Glomerular visceral epithelial cell (primary cell): ENCODE measurements at regions not wholly inside any gene's neighbourhood (a gene's known extent, or its start where the extent isn't known, plus 50 kb on each side); places are given as distances from the start of the nearest gene placed in this dataset.
A peak's percentile ranks its signal among the peaks of the same experiment; 100 is the strongest.

Experiments
- DNase-seq: peaks from one replicate; pipeline ENCODE4 v3.0.0-alpha.2; 2016; ENCODE audit errors: extremely low spot score

DNA sequence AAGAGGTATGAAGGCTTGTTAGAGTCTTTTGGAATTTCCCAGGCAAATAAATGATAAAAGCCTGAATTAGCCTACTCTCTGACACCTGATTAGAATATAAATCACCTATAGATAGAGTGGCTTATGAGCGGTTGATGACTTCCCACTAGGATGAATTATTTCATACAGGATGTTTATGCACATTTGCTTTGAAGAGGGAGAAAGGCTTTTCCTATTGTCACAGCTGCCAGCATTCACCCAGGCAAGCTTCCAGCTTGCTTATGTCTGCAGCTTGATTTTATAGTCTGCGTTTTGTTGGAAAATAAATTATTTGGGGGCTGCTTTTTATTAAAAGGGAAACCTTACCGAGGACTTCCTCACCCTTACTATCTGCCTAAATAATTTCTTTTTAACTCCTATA is 51.3 kb upstream of the EIF2S2 start:
- DNase-seq = no peak

DNA sequence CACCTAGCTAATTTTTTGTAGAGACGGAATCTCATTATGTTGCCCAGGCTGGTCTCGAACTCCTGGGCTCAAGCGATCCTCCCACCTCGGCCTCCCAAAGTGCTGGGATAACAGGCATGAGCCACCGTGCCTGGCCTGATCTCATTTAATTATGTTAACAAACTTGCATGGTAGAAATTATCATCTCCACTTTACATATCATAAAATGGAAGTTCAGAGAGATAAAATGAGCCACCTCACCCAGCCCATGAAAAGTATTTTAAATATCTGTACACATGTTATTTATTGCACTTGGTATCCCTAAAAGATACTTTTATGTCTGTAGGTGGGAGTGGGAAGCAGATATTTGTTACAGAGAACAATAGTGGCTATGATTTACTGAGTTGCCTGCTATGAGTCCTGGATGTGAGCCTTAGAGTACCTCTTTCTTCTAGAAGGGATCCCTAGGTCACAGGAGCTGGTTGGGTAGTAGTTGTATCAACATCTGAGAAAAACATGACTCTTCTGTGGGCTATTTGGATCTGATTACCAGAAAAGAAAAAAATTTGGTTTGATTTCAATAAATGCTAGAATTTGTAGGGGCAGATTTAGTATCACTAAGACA is 52.4 kb upstream of the EIF2S2 start:
- DNase-seq = no peak

DNA sequence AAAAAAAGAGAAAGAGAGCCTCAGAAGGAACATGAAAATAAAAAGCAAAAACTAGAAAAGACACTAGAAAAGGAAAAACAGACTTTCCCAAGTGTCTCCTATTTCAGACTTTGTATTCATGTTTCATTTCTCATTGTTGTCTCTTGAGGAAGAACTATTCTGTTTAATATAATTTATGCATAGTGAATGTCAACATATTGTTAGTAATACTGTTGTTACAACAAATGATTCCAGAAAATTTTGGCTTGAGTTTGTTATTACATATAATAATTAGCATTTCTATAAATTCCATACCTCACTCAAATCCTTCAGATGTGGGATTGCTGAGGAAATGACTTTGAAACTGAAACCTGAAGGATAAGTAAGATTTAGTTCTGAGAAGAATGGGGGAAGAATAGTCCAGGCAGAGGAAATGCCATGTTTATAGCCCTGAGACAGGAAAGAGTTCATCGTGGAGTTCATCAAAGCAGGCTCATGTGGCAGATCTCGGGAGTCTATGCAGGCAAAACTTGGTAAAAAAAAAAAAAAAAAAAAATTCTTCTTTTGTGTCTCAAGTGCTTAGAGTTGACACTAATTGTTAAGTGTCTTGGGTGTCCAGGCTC is 53.1 kb upstream of the EIF2S2 start:
- no peak for DNase-seq

DNA sequence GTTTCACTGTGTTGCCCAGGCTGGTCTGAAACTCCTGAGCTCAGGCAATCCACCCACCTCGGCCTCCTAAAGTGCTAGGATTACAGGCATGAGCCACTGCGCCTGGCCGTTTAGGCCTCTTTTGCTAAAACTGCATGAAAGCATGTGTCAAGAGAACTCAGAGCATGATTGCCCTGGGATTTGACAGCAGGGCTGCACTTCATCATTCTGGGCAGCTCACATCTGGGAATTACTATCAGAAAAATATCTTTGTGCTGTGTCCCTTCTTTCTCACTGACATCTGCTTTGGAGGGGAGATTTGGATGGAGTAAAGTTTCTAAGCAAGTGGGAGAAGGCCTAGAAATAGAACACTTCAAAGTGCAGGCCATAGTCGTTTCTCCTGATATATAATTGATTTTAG is 59.6 kb upstream of the EIF2S2 start:
- DNase-seq = no peak

DNA sequence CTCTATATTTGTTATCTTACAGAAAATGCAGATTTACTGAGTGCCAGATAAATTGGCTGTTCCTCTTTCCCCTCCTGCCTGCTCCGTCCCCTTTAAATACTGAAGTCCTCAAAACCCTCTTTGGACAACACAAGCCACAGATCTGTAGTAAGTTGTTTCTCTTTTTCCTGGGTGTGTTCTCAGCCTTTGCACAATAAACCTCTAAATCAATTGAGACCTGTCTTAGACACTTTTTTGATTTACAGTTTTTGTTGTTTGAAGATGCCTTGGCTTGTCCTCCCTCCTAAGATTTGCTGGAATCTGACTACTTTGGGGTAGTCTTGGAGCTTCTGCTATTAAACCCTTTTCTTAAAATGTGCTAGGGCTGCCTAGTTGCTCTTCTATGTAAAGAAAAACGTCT is 60.9 kb upstream of the EIF2S2 start:
- DNase-seq = no peak

DNA sequence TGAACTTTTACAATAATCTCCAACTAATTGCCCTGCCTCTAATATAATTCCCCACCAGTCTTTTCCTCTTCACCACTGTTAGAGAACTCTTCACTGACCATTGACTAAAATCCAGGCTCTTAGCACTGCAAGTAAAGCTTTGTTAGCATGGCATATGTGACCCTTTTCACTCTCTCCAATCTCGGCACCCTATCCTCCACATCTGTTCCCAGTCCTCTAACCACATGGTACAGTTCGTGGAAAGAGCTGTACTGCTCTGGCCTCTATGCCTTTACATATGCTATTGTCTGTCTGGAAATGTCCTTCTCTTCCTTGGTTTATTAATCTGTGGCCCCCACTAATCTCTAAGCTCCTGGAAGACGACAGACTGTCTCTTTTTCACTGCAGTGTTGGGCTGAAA is 63.0 kb upstream of the EIF2S2 start:
- DNase-seq = no peak

DNA sequence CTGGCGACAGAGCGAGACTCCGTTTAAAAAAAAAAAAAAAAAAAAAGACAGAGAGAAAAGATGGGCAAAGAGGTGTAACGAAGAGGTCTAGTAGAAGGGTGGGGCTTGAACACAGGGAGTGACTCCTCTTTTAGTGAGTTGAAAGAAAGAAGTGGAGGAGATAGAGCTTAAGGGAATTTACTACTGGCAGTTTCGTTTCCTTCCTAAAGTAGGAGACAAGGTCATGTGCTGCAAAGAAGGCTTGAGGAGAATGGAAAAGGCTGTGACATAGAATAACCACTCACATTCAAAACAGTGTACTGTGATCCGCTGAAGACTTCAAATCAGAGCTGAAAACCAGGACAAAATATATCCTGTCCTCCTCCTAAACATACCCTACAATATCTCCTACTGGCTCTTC is 63.8 kb upstream of the EIF2S2 start:
- no peak for DNase-seq

DNA sequence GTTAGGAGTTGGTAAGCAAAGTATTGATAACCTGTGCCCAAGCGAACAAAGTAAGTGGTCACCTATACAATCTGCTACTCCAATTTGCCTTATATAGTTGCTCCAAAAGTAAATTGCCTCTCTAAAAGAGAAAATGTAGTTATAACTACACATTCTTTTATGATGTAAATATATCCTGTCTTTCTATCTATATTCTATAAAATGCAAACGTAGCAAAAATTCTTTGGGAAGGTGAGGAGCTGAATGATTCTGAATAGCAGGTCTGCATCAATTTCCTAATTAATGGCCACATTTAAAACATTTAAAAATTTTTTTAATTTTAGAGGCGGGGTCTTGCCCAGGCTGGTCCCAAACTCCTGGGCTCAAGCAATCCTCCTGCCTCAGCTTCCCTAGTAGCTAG is 64.2 kb upstream of the ASIP start:
- DNase-seq = no peak

DNA sequence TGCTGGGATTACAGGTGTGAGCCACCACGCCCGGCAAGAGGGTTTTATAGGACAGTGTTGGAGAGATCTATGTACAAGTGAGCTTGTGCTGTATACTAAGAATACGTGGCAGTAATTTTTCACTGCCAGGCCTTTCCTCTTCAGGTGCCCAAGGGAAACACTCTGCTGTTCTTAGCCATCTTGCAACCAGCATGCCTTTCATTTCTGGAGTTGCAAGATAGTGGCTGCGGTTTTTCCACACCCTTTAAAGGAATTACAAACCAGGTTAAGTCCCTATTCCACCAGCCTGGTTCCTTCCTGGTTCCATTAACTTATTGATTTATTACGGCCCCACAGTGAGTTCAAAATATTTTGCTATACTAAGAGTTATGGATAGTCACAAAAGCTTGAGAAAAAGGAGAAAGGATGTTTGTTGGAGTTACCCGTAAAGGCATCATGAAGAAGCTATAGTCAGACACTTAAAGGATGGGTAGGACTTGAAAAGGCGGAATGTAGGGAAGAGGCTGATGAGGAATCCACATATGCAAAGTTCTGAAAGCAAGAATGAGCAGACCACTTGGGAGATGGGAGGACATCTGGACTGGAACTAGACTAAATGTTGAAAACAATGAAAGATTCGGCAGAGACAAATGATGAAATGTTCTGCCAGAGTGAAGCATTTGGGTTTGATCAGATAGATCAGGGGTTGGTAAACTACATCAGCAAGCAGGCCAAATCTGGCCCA is 61.4 kb upstream of the ASIP start:
- no peak for DNase-seq

DNA sequence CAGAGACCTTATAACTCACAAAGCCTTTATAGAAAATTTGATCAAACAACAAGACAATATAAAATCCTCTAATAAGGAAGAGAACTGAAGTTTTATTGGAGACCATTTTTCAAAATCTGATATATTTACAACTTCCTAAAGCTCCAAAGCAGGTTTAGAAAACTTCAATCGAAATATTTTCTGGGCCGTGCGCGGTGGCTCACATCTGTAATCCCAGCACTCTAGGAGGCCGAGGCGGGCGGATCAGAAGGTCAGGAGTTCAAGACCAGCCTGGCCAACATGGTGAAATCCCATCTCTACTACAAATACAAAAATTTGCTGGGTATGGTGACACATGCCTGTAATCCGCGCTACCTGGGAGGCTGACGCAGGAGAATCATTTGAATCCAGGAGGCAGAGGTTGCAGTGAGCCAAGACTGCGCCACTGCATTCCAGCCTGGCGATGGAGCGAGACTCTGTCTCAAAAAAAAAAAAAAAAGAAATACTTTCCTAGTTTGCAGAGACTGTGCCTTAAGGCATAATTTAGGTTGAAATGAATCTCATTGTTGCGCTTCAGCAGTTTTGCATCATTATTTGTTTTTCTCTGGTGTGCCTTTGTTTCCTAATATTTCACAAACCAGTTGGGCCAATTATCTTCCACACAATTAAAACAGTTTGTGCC is 60.6 kb upstream of the ASIP start:
- DNase-seq = peak; percentile 58

DNA sequence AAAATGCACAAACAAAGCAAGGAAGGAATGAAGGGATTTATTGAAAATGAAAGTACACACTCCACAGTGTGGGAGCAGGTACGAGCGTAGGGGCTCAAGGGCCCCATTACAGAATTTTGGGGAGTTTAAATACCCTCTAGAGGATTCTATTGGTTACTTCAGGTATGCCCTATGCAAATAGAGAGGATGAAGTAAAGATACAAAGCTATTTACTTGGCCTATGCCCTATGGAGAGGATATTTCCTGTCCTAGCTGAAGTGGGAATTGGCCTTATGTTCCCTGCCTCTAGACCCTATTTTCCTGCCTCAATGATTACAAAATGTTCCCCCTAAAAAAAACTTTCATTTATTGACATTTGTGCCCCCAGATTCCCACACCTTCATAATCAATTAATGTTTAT is 59.7 kb upstream of the ASIP start:
- no peak for DNase-seq

DNA sequence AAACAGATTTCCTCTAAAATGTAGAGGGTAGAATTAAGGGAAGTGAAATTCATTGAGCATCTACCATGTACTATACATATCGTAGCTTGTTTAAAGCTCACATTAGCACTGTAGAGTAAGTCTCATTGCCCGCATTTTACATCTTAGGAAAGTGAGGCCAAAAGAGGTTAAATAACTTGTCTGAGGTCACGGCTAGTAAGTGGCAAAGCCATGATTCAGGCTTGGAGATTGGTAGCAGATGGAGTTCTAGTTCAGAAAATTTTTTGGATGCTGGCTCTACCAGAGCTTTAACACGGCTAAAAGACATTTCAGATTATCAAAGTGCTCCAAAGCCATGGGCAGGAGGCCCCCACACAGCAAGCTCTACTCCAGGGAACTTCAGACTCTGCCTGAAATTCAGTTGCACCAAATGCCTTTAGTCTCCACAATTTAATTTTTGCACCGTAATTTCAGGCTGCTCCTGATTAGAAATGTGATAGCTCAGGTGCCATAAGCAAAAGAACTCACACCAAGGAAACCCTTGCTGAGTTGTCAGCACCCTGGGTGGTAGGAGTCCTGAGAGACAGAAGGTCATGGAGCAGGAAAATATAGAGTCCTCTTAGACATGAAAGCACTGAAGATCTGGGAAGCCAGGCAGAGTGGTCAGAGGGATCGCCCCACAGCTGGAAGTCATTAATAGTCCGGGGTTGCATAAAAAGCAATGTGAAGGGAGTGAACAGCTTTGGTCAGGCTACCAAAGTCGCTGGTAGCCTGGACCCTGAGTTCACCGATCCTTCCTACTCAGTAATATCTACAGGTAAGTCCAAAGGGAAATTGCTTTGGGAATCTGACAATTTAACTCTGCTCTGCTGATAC is 55.2 kb upstream of the ASIP start:
- DNase-seq = no peak

DNA sequence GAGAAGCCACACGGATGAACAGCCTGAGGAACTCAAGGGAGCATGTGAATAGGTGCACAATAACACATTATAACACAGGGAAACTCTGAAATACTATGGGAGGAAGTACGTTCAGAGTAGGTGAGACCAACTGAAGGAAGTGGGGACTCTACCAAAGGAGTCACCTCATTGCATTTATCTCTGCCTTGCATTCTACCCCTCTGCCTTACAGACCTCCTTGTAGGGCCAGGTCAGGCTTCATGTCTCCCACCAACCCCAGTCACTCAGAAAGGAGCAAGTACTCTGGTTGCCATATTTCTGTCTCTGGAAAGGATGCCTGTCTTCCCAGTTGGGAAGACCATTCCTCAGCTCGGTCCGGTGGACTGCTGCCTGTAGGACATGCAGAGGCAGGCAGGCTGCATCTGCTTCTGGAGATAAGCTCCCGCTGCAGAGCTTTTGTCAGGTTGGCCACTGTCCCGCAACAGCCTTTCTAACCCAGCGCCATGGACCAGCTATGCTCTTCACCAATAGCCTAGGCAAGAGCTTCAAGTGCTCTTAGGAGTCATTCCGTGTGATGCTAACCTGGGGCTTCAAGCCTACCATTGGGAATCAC is 51.6 kb upstream of the ASIP start:
- DNase-seq = no peak

DNA sequence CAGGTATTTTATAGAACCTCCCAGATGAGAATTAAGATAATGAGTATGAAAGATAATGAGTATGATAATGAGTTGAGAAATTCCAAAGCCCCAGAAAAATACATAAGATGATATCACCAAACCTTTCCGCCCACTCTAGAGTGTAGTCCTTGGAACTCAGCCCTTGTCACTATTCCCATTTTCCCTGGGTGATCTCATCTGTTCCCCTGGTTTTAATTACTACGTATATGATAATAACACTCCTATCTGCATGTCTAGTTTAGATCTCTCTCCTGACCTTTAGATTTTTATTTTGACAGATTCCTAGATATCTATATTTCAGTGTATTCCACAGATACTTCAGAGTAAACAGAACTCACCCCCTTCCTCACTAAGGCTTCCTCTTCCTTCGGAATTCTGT is 51.0 kb upstream of the ASIP start:
- DNase-seq = no peak

DNA sequence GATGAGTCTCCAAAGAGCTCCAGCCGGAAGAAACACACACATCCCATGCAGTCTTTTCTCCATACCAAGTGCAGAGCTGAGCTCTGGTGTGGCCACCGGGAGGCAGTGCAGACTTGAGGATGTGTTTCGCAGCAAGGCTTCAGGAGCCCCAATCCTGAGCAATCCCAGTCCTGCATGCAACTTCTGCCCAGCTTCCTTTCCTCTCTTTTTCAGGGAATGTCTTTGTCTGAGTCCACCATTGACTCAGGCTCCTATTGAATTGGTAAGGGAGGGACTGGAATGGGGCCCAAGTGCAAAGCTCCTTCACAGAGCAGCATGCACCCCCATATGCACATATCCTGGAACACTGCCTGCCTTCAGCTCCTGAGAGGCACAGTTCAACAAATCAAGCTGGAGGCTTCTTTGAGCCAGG is 50.5 kb upstream of the ASIP start:
- peak; percentile 80 for DNase-seq
